ENCODE measurements at regions not wholly inside any gene's neighbourhood (a gene's known extent, or its start where the extent isn't known, plus 50 kb on each side); places are given as distances from the start of the nearest gene placed in this dataset.

GRCh38 chr22:27412866-27413445, 388.6 kb downstream of the MN1 start:
- DNase-seq (ENCODE audit: low spot score) = no peak
- no peak for TF ChIP-seq CTCF (conservative IDR thresholded peaks at IDR 0.05; ENCODE audit: low read depth)
- POLR2A ChIA-PET (ENCODE audit: low non-redundant PET) = no interaction called here
- H3K27ac ChIP-seq = peak overlapping the region; percentile 56
- CTCF ChIA-PET = interaction anchor here (0.8 kb wide), 1 partner anchor 242 kb away, joined by 5 read pairs; no protein-coding TSS in a partner anchor

GRCh38 chr22:27413702-27414101, 387.9 kb downstream of the MN1 start:
- no peak overlapping the region; the same call in 1 of the 2 replicates for H3K27ac ChIP-seq
- no peak for DNase-seq (ENCODE audit: low spot score)
- ChIA-PET CTCF (interaction anchor here (0.8 kb wide), 1 partner anchor 241 kb away, joined by 5 read pairs; no protein-coding TSS in a partner anchor), POLR2A (ENCODE audit: low non-redundant PET) (no interaction called here)
- no peak for TF ChIP-seq CTCF (conservative IDR thresholded peaks at IDR 0.05; ENCODE audit: low read depth)

GRCh38 chr22:27416511-27417420, 384.8 kb downstream of the MN1 start:
- ChIA-PET POLR2A (ENCODE audit: low non-redundant PET) (no interaction called here), CTCF (interaction anchor here (0.6 kb wide), 1 partner anchor 307 kb away, joined by 3 read pairs; no protein-coding TSS in a partner anchor)
- DNase-seq (ENCODE audit: low spot score) = peak; percentile 49
- TF ChIP-seq CTCF (conservative IDR thresholded peaks at IDR 0.05; ENCODE audit: low read depth) = no peak
- H3K27ac ChIP-seq = peak overlapping the region; percentile 79

GRCh38 chr22:27417421-27417814, 384.1 kb downstream of the MN1 start:
- peak overlapping the region; percentile 79 for H3K27ac ChIP-seq
- CTCF ChIA-PET = no interaction called here
- POLR2A ChIA-PET (ENCODE audit: low non-redundant PET) = no interaction called here
- TF ChIP-seq CTCF (conservative IDR thresholded peaks at IDR 0.05; ENCODE audit: low read depth) = no peak
- DNase-seq (ENCODE audit: low spot score) = no peak

GRCh38 chr22:27418261-27418660, 383.3 kb downstream of the MN1 start:
- POLR2A ChIA-PET (ENCODE audit: low non-redundant PET) = no interaction called here
- H3K27ac ChIP-seq = no peak overlapping the region; the same call in 1 of the 2 replicates
- DNase-seq (ENCODE audit: low spot score) = no peak
- TF ChIP-seq CTCF (conservative IDR thresholded peaks at IDR 0.05; ENCODE audit: low read depth) = no peak
- CTCF ChIA-PET = no interaction called here

GRCh38 chr22:27419473-27419872, 382.1 kb downstream of the MN1 start:
- POLR2A ChIA-PET (ENCODE audit: low non-redundant PET) = no interaction called here
- TF ChIP-seq CTCF (conservative IDR thresholded peaks at IDR 0.05; ENCODE audit: low read depth) = no peak
- no peak for DNase-seq (ENCODE audit: low spot score)
- CTCF ChIA-PET = no interaction called here
- H3K27ac ChIP-seq = no peak overlapping the region
